ENCODE measurements at regions not wholly inside any gene's neighbourhood (a gene's known extent, or its start where the extent isn't known, plus 50 kb on each side); places are given as distances from the start of the nearest gene placed in this dataset.
"Not testable (repeated sequence)": the region's sequence is repeated elsewhere in the genome, so short reads cannot be mapped to it uniquely, and the experiment has no call there.

- H3K4me3 ChIP-seq (ENCODE audit: insufficient read depth in 1 of 2, low read depth in 1 of 2, low read length in 2 of 2); H3K9ac ChIP-seq (ENCODE audit: low read length); H4K8ac ChIP-seq (ENCODE audit: low read length); H3K18ac ChIP-seq (ENCODE audit: low read depth in 1 of 2, low read length in 2 of 2); H3K9me3 ChIP-seq (ENCODE audit: control insufficient read depth, low read length); H3K4ac ChIP-seq (ENCODE audit: low read depth in 1 of 2, low read length in 2 of 2); H2AFZ ChIP-seq (ENCODE audit: low read depth, low read length); H2BK5ac ChIP-seq (ENCODE audit: low read depth, low read length, poor library complexity, severe bottlenecking); H2BK12ac ChIP-seq (ENCODE audit: low read length in 2 of 2); H2BK15ac ChIP-seq (ENCODE audit: low read depth, poor library complexity, severe bottlenecking); H2AK5ac ChIP-seq (ENCODE audit: low read length, severe bottlenecking); H3K27ac ChIP-seq (ENCODE audit: low read length, poor library complexity, severe bottlenecking); H3K14ac ChIP-seq (ENCODE audit: low read length in 2 of 2); H2BK120ac ChIP-seq (ENCODE audit: low read depth, low read length); DNase-seq; H3K4me1 ChIP-seq (ENCODE audit: control insufficient read depth, insufficient read depth, low read depth, low read length); H3K27me3 ChIP-seq (ENCODE audit: control insufficient read depth in 1 of 2, insufficient read depth in 1 of 2, low read length in 2 of 2); H3K4me2 ChIP-seq (ENCODE audit: low read length, poor library complexity, severe bottlenecking); H4K91ac ChIP-seq (ENCODE audit: low read length); H3K36me3 ChIP-seq (ENCODE audit: control insufficient read depth in 1 of 2, insufficient read depth in 2 of 2, low read depth in 1 of 2, low read length in 2 of 2); H3K23ac ChIP-seq (ENCODE audit: low read length in 2 of 2); H3K79me1 ChIP-seq (replicated peaks; ENCODE audit: low read length, poor library complexity, severe bottlenecking): not testable (repeated sequence)
- 40% methylated on average over 1 of the region's 3 CpGs for WGBS
Observed at GRCh38 chr17:27030552-27030951, 263.4 kb upstream of the WSB1 start.

GRCh38 chr17:27038676-27039075 lies 255.2 kb upstream of the WSB1 start:
- WGBS = 100% methylated on average over 1 of the region's 2 CpGs
- H2BK12ac ChIP-seq (ENCODE audit: low read length in 2 of 2) = no peak overlapping the region
- H3K9ac ChIP-seq (ENCODE audit: low read length) = no peak overlapping the region
- no peaks in the 10 kb centered on the region for H3K79me1 ChIP-seq (replicated peaks; ENCODE audit: low read length, poor library complexity, severe bottlenecking)
- no peak overlapping the region for H2BK120ac ChIP-seq (ENCODE audit: low read depth, low read length)
- H2AK5ac ChIP-seq (ENCODE audit: low read length, severe bottlenecking) = no peak overlapping the region
- no peak overlapping the region for H2AFZ ChIP-seq (ENCODE audit: low read depth, low read length)
- no peak overlapping the region for H3K14ac ChIP-seq (ENCODE audit: low read length in 2 of 2)
- no peak overlapping the region for H2BK15ac ChIP-seq (ENCODE audit: low read depth, poor library complexity, severe bottlenecking)
- H3K9me3 ChIP-seq (ENCODE audit: control insufficient read depth, low read length) = no peaks in the 10 kb centered on the region
- DNase-seq = no peak
- no peak overlapping the region for H3K18ac ChIP-seq (ENCODE audit: low read depth in 1 of 2, low read length in 2 of 2)
- H3K4me3 ChIP-seq (ENCODE audit: insufficient read depth in 1 of 2, low read depth in 1 of 2, low read length in 2 of 2) = no peak overlapping the region
- no peaks in the 10 kb centered on the region for H3K4me1 ChIP-seq (ENCODE audit: control insufficient read depth, insufficient read depth, low read depth, low read length)
- no peak overlapping the region for H3K27ac ChIP-seq (ENCODE audit: low read length, poor library complexity, severe bottlenecking)
- H4K91ac ChIP-seq (ENCODE audit: low read length) = no peak overlapping the region
- no peaks in the 10 kb centered on the region for H3K27me3 ChIP-seq (ENCODE audit: control insufficient read depth in 1 of 2, insufficient read depth in 1 of 2, low read length in 2 of 2)
- H3K23ac ChIP-seq (ENCODE audit: low read length in 2 of 2) = no peak overlapping the region
- H2BK5ac ChIP-seq (ENCODE audit: low read depth, low read length, poor library complexity, severe bottlenecking) = no peak overlapping the region
- no peak overlapping the region for H3K4me2 ChIP-seq (ENCODE audit: low read length, poor library complexity, severe bottlenecking)
- no peak overlapping the region for H4K8ac ChIP-seq (ENCODE audit: low read length)
- H3K4ac ChIP-seq (ENCODE audit: low read depth in 1 of 2, low read length in 2 of 2) = no peak overlapping the region
- no peaks in the 10 kb centered on the region for H3K36me3 ChIP-seq (ENCODE audit: control insufficient read depth in 1 of 2, insufficient read depth in 2 of 2, low read depth in 1 of 2, low read length in 2 of 2)

- H3K4me1 ChIP-seq (ENCODE audit: control insufficient read depth, insufficient read depth, low read depth, low read length); H3K27me3 ChIP-seq (ENCODE audit: control insufficient read depth in 1 of 2, insufficient read depth in 1 of 2, low read length in 2 of 2); H3K27ac ChIP-seq (ENCODE audit: low read length, poor library complexity, severe bottlenecking); H2BK120ac ChIP-seq (ENCODE audit: low read depth, low read length); H4K8ac ChIP-seq (ENCODE audit: low read length); H3K36me3 ChIP-seq (ENCODE audit: control insufficient read depth in 1 of 2, insufficient read depth in 2 of 2, low read depth in 1 of 2, low read length in 2 of 2); H3K4me3 ChIP-seq (ENCODE audit: insufficient read depth in 1 of 2, low read depth in 1 of 2, low read length in 2 of 2); H3K23ac ChIP-seq (ENCODE audit: low read length in 2 of 2); H2AFZ ChIP-seq (ENCODE audit: low read depth, low read length); H3K14ac ChIP-seq (ENCODE audit: low read length in 2 of 2); H3K9ac ChIP-seq (ENCODE audit: low read length); H4K91ac ChIP-seq (ENCODE audit: low read length); H2BK12ac ChIP-seq (ENCODE audit: low read length in 2 of 2); H3K4me2 ChIP-seq (ENCODE audit: low read length, poor library complexity, severe bottlenecking); H3K4ac ChIP-seq (ENCODE audit: low read depth in 1 of 2, low read length in 2 of 2); H3K79me1 ChIP-seq (replicated peaks; ENCODE audit: low read length, poor library complexity, severe bottlenecking); DNase-seq; H3K18ac ChIP-seq (ENCODE audit: low read depth in 1 of 2, low read length in 2 of 2); H3K9me3 ChIP-seq (ENCODE audit: control insufficient read depth, low read length); H2AK5ac ChIP-seq (ENCODE audit: low read length, severe bottlenecking); H2BK5ac ChIP-seq (ENCODE audit: low read depth, low read length, poor library complexity, severe bottlenecking); H2BK15ac ChIP-seq (ENCODE audit: low read depth, poor library complexity, severe bottlenecking): not testable (repeated sequence)
- WGBS = 78% methylated on average over 12 of the region's 12 CpGs
Observed at GRCh38 chr17:27045039-27045438, 248.9 kb upstream of the WSB1 start.

GRCh38 chr17:27049104-27049784 lies 244.7 kb upstream of the WSB1 start:
- no peak overlapping the region for H3K4me2 ChIP-seq (ENCODE audit: low read length, poor library complexity, severe bottlenecking)
- H4K8ac ChIP-seq (ENCODE audit: low read length) = no peak overlapping the region
- no peak overlapping the region for H3K4me3 ChIP-seq (ENCODE audit: insufficient read depth in 1 of 2, low read depth in 1 of 2, low read length in 2 of 2)
- H3K9ac ChIP-seq (ENCODE audit: low read length) = no peak overlapping the region
- H2BK120ac ChIP-seq (ENCODE audit: low read depth, low read length) = no peak overlapping the region
- no peaks in the 10 kb centered on the region for H3K36me3 ChIP-seq (ENCODE audit: control insufficient read depth in 1 of 2, insufficient read depth in 2 of 2, low read depth in 1 of 2, low read length in 2 of 2)
- H3K27me3 ChIP-seq (ENCODE audit: control insufficient read depth in 1 of 2, insufficient read depth in 1 of 2, low read length in 2 of 2) = no peaks in the 10 kb centered on the region
- DNase-seq = no peak
- H3K9me3 ChIP-seq (ENCODE audit: control insufficient read depth, low read length) = peaks cover 15% of the 10 kb centered on the region
- no peak overlapping the region for H2BK15ac ChIP-seq (ENCODE audit: low read depth, poor library complexity, severe bottlenecking)
- H3K4ac ChIP-seq (ENCODE audit: low read depth in 1 of 2, low read length in 2 of 2) = no peak overlapping the region
- no peak overlapping the region for H2BK12ac ChIP-seq (ENCODE audit: low read length in 2 of 2)
- no peak overlapping the region for H2AFZ ChIP-seq (ENCODE audit: low read depth, low read length)
- H3K18ac ChIP-seq (ENCODE audit: low read depth in 1 of 2, low read length in 2 of 2) = no peak overlapping the region
- H3K23ac ChIP-seq (ENCODE audit: low read length in 2 of 2) = no peak overlapping the region
- 45% methylated on average over 3 of the region's 3 CpGs for WGBS
- no peak overlapping the region for H2BK5ac ChIP-seq (ENCODE audit: low read depth, low read length, poor library complexity, severe bottlenecking)
- H2AK5ac ChIP-seq (ENCODE audit: low read length, severe bottlenecking) = no peak overlapping the region
- H4K91ac ChIP-seq (ENCODE audit: low read length) = no peak overlapping the region
- H3K79me1 ChIP-seq (replicated peaks; ENCODE audit: low read length, poor library complexity, severe bottlenecking) = no peaks in the 10 kb centered on the region
- H3K4me1 ChIP-seq (ENCODE audit: control insufficient read depth, insufficient read depth, low read depth, low read length) = no peaks in the 10 kb centered on the region
- H3K14ac ChIP-seq (ENCODE audit: low read length in 2 of 2) = no peak overlapping the region
- no peak overlapping the region for H3K27ac ChIP-seq (ENCODE audit: low read length, poor library complexity, severe bottlenecking)
